HG03457 (cell line): ENCODE measurements at regions not wholly inside any gene's neighbourhood (a gene's known extent, or its start where the extent isn't known, plus 50 kb on each side); places are given as distances from the start of the nearest gene placed in this dataset.
"Not testable (repeated sequence)": the region's sequence is repeated elsewhere in the genome, so short reads cannot be mapped to it uniquely, and the experiment has no call there.

Experiments
- ATAC-seq: cut with Tn5 transposase; IDR thresholded peaks from one replicate; pipeline ENCODE4 v1.9.1; 2021; ENCODE audit warnings: moderate number of reproducible peaks; ENCODE audit not compliant: unreplicated experiment

DNA sequence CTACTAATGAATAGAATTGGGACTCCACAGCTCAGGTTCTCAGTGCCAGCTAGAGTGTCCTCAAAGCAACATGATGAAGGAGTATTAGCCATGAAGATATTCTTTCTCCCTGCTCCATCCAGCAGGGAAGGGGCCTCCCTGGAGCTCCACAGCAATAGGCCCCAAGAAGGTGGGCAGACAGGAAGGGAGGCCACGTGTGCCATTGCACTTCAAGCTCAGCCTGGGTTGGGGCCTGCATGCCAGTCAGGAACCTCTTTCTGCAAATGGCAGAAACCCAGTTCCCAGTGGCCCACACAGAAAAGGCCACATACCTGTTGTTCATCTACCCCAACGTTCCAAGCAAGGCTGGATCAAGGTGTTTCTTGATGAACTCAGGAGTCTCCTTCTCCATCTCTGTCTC lies 357.5 kb upstream of the SFSWAP start:
- ATAC-seq = no peak

DNA sequence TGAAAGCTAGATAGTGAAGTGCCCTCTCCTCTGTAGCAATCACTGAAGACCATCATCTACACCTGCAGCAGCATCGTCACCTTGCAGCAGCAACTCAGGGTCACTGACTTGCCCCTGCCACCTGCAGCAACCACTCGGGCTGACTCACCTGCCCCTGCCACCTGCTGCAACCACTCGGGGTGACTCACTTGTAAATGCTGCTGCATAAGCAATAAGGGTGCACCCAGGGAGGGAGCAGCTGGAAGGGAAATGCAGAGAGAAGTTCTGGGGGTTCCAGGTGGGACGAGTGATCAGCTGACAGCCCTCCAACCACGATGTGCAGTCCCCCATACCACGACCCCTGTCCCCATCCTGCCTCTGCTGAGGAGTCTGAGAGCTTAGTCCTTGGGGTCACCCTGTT lies 357.1 kb upstream of the SFSWAP start:
- no peak for ATAC-seq

DNA sequence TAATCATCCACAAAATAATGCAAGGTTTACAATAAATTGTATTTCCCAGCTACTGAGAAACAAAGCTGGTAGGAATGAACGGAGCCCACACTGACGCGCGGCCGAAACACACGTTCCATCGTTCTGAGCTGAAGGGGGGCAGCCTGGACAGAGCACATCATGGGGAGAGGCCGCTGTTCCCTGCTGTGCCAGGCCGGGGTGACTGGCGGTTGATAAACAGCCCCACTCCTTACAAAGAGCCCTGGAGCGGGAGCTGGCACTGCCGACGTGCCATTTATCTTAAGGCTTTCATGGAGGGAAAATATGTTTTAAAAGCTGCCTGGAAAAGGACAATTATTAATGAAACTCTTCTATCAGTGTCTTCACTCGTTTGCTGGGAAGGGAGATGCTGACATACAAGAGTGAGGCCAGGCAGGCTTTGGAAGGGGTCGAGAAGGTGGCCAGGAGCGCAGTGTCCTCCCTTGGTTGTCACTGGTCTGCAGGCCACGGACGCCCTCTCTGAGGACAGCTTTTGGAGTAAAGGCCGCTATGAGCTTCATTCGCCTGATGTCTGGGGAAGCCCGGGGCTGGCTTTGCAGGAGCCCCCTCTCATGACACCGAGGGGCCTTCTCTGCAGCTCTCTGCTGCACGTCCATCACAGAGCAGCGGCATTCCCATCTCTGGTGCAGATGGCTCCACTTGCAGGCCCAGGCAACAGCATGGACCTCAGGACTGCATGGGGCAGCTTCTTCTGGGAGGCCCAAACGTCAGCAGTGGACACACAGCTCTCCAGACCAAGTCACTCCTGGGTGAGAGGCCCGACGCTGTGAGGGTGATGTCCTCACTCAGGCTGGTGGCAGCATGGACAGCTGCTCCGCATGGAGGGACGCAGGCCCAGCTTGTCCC lies 355.3 kb upstream of the SFSWAP start:
- no peak for ATAC-seq

DNA sequence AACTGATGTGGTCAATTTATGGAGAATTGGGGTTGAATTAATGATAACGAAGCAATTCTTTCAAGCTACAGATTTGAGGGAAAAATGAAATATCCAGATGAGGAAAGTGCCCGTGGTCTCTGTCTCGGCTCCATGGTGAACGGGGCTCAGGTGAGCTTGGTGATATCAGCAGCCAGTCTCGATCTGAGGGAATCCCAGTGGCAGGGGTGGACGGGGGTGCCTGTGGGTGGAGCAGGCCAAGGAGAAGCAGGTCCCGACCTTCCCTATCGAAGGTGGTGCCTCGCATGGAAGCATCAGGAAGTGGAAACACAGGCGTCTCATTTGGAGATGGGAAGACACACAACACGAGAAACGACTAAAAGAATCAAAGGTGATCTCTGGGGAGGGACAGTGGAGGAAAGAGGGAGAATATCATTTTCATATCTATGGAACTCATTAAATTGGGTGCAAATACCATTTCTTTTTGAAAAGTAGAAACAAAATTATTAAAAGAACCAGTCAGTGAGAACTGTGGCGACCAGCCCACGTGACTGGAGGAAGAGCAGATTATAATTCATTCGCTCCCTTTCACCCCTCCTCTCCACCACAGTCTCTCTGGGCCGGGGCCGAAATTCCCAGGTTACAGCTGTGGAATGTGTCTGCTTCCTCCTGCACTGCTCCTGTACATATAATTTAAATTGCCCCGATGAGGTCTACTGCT lies 354.3 kb upstream of the SFSWAP start:
- no peak for ATAC-seq

DNA sequence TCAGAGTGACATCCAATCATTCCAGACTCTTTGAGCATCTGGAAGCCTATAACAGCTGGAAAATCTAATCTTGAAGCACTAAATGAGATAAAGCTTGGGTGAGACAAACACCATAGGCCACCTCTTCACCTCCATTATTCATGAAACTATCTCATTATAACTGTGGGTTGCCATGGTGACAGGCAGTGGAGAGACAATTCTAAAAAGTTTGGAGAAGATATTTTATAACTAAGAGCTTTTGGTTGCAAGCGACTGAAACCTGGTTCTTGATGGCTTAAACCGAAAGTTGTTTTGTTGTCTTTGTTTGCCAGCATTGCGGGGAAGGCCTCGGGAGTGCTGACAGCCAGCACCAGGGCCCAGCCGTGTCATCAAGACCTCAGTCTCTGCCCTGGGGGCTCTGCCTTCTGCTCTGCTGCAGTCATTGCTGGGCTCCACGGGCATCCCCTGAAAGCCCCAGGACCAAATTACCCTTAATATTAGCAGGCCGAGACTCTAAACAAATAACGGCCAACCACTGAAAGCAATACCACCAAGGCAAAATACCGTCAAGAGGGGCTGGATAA lies 353.6 kb upstream of the SFSWAP start:
- ATAC-seq = no peak

DNA sequence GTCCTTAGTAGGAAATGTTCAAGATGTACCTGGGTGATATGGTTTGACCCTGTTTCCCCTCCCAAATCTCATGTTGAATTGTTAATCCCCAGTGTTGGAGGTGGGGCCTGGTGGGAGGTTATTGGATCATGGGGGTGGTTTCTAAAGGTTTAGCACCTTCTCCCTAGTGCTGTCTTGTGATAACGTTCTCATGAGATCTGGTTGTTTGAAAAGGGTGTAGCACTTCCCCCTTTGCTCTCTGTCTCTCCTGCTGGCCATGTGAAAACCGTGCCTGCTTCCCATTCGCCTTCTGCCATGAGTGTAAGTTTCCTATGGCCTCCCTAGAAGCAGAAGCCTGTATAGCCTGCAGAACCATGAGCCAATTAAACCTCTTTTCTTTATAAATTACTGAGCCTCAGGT lies 353.0 kb upstream of the SFSWAP start:
- no peak for ATAC-seq

DNA sequence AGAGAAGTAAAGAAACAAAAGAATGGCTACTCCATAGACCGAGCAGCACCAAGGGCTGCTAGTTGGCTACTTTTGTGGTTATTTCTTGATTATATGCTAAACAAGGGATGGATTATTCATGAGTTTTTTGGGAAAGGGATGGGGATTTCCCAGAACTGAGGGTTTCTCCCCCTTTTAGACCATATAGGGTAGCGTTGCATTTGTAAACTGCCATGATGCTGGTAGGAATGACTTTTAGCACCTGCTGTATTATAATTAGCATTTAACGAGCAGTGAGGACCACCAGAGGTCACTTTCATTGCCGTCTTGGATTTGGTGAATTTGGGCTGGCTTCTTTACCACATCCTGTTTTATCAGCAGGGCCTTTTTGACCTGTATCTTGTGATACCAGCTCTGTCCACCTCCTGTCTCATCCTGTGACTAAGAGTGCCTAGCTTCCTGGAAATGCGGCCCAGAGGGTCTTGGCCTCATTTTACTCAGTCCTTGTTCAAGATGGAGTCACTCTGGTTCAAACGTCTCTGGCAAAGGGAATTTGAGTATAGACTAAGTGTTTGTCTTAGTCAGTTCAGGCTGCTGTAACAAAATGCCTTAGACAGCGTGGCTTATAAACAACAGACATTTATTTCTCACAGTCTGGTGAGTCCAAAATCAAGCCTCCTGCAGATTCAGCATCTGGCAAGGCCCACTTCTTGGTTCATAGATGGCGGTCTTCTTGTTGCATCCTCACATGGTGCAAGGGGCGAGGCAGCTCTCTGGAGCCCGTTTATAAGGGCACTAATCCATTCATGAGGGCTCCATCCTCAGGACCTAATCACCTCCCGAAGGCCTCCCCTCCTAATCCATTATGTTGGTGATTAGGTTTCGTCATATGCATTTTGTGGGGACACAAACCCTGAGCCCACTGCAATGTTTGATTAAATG lies 348.3 kb upstream of the SFSWAP start:
- no peak for ATAC-seq

DNA sequence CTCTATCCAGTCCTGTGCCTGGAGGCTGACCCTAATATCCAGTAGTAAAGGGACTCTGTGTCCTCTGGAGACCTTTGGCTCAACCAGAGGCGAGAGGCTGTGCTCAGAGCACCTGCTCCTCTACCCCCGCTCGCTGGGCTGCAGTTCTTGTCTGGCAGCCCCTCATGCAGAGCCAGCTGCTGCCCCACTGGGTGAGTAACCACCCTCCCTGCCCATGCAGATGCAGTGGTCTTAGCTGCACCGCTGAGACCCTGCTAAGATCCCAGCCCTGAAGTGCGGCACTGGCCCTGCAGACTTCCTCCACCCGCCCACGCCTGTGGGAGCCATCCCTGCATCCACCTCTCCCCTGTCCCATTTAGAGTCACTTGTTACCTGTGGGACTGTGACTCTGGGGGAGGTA lies 347.5 kb upstream of the SFSWAP start:
- ATAC-seq = no peak

DNA sequence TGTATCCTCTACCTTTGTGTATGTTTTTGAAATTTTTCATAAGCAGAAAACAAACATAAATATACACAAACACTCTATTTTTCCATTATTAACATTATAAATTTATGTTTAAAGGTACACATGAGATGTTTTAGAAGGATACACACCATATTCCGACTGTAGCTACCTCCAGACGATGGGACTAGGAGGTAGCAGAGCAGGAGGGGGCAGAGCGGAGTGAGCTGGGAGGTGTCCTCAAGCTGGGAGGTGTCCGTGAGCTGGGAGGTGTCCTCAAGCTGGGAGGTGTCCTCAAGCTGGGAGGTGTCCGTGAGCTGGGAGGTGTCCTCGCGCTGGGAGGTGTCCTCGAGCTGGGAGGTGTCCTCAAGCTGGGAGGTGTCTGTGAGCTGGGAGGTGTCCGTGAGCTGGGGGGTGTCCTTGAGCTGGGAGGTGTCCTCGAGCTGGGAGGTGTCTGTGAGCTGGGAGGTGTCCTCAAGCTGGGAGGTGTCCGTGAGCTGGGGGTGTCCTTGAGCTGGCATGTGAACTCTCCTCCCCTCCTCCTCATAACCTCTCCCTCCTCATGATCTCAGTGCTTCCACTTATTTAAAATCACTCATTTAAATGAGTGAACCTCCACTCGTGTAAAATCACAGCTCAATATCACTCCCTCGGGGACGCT lies 346.9 kb upstream of the SFSWAP start:
- no peak for ATAC-seq

DNA sequence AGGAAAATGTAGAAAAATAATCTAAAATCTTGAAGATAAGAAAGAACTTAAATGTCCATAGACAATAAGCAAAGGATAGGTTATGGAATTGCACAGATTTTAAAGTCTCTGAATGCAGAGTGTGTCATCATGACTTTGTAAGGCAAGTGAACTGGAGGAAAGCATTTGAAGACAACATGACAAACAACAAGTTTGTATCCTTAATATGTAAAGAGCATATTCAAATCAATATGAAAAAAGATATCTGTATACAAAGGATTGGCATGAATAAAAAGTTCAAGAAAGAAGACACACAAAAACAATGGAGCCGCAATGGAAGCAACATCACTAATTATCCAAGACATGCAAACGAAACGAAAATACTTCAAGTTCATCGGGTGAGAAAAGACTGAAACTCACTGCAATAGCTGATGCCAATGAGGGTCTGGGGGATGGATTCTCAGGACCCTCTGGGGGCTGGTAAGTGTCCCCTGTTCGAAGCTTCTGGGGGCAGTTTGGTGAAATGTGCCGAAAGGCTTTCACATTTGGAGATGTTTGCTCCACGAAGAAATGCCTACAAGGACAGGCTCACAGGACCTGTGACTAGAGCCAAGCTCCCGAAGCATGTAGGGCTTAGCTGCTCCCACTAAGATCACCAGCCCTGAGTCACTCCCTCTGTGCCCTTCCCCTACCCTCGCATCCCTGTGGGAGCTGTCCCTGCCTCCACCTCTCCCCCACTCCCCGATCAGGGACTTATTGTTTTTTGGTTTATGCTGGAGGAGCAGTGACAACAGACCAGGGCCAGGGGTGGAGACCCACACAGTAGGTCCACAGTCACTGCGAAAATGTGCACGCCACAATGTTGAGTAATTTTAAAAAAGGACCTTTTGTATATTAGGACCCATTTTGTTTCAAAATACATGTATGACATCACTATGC lies 345.7 kb upstream of the SFSWAP start:
- ATAC-seq = no peak

DNA sequence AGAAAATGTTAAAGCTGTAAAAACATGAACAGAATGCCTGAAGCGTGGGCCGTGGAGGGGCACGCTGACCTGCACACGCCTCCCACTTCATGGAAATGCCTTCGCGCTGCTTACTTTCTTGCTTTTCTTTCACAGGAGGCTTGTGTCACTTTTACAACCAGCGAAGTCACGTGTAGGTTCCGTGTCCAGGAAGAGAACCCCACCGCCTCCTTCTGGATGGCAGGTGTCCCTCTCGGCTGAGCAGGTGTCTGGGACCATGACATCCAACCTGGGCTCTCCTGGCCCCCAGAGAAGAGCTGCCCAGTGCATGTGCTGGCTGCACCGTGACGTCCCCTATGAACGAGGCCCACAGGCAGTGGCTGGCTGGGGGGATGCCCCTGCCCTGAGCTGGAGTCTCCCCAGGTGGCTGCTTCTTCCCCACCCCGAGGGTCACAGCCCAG lies 345.0 kb upstream of the SFSWAP start:
- ATAC-seq = no peak

DNA sequence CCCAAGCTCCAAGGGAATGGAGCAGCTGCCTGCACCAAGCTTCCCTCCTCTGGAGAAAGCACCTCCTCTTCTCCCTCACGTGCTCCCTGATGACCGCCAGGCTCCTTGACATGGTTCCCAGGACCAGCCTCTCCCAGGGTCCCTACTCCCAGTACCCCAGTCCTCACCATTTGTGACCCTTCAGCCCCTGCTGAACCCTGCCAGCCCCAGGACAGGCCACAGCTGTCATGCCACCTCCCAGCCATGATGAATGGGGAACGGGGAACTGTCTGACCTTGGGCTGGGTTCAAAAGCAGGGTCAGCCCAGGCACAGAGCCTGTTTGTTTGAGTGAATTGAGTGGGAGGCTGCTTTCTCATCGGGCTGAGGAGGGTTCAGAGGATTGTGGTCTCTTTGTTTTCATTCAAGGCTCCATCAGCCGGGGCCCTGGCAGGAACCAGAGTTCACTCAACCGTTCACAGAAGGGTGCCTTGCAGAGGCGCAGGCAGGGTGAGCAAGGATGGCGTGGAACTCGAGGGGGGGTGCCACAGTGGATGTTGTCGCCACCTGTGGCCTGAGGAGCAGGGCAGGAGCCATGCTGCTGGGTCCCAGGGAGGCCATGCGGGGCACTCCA lies 344.5 kb upstream of the SFSWAP start:
- ATAC-seq = no peak

DNA sequence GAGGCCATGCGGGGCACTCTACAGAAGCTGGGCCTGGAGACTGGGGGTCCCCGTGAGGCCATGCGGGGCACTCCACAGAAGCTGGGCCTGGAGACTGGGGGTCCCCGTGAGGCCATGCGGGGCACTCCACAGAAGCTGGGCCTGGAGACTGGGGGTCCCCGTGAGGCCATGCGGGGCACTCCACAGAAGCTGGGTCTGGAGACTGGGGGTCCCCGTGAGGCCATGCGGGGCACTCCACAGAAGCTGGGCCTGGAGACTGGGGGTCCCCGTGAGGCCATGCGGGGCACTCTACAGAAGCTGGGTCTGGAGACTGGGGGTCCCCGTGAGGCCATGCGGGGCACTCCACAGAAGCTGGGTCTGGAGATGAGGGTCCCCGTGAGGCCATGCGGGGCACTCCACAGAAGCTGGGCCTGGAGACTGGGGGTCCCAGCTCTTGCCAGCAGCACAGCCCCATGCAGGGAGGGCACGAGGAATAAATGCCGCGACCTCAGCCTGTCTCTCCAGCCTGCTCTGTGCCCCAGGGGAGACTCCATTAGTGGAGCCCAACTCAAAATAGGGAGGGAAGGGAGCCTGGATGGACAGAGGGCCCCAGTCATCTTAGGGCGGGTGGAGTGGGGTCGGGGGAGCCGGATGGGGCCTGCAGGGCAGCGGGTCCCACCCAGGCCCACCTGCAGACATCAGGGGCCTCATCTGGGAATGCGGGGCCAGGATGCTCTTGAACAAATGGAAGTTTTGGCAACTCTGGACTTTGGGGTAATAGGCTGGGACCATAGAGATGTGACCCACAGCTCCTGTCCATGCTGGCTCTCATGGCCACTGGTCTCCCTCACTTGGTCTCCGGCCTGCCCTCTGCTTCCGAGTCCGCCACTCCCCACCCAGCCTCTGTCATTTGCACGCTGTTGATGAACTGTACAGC lies 343.6 kb upstream of the SFSWAP start:
- not testable (repeated sequence) for ATAC-seq

DNA sequence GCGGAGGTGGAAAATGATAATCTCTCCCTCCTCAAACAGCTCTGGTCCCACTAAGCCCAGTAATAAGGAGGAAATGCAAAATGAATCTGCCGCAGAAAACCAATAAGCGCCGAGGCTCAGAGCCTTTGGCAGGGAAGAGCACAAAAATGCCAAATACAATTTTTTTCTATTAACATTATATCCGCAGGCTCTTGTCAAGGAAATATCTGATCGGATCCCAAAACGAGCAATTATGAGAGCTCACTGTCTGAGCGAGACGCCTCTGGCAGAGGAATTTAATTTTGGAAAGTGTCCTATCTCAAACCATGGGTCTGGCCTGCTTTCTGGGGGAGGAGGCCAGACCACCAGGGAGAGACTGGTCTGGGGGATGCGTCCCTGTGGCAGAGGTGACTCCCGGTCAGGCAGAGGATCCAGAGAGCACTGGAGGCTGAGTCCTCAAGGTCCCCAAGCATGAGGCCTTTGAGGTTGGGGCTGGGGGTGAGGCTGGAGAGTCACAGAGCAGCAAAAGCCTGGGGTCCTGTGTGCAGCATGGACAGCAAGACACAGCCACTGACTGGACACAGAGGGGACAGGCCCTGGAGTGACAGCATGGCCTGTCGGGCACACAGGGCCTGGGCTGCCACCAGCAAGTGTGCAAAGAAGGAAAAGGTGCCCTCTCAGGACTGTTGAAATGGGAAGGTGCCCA lies 342.8 kb upstream of the SFSWAP start:
- ATAC-seq = no peak

DNA sequence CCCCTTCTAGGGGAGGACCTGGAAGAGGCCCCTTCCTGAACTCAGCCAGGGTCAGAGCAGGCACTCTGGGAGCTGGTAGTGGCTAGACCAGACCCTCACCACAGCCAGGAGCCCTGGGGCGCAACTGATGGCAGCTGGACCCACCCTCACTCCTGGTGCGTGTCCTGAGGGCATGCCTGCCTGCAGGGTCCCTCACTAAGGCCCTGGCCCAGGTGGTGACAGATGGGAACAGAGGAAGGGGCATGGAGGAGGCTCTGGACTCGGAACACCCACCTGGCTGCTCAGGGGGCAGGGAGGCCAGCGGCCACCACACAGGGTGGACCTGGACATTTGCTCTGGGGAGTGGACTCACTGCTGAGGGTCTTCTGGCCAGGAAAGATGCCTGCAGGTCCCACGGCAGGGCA lies 342.2 kb upstream of the SFSWAP start:
- ATAC-seq = no peak

DNA sequence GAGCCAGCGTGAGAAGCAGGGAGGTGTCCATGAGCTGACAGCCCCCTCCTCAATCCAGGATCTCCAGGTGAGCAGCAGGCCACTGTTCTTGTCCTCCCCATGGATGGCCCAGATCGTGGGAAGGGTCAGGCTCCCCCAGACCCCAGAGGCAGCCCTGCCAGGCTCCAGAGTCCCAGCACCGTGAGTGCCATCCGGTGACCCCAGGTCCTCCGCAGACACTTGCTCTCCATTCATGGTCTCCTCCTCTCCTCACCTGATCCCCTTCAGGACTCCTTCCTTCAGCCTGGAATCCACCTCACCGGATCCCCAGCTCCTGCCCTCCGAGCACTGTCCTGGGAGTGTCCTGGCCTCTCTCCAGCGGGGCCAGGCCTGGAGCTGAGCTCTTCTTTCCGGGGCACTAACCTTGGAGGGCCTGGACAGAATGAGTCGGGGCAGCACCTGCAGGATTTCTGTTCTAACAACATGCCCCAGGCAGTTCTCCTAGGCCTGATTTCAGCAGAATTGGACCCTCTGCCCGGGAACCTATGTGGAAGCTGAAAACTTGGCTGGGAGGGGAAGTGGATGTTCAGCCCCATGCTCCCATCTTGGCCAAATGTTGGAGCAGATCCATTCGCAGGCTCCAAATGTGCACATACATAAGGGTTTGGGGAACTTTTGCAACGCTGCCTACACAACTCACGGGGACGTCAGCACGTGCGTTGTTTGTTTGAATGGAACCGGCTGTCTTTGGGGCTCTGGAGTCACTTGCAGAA lies 341.6 kb upstream of the SFSWAP start:
- no peak for ATAC-seq

DNA sequence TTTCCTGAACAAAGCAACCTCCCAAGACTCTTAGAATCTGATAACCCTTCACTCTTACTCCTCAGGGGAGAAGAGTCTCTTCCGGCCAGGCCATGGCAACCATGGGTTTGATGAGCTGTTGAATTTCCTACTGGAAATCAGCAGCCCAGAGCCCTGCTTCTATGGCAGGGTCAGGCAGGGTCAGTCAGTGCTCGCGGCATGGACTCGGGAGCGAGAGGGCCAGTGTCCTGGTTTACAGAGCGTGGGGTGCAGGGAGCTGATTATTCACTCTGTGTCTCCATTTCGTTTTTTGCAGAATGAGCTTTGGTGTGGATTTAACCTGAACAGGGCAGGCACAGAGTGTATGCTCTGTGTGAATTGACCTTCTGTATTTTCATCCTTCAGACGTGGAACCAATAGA lies 340.6 kb upstream of the SFSWAP start:
- no peak for ATAC-seq
